ENCODE measurements at regions not wholly inside any gene's neighbourhood (a gene's known extent, or its start where the extent isn't known, plus 50 kb on each side); places are given as distances from the start of the nearest gene placed in this dataset.
"Not testable (repeated sequence)": the region's sequence is repeated elsewhere in the genome, so short reads cannot be mapped to it uniquely, and the experiment has no call there.

GRCh38 chr9:26789959-26790358, 102.6 kb downstream of the CAAP1 start:
- no peak for DNase-seq

GRCh38 chr9:26786564-26786963, 106.0 kb downstream of the CAAP1 start:
- no peak for DNase-seq

GRCh38 chr9:26782899-26783298, 109.7 kb downstream of the CAAP1 start:
- DNase-seq, result no peak

- no peak for DNase-seq
Observed at GRCh38 chr9:26781906-26782305, 110.7 kb downstream of the CAAP1 start.

GRCh38 chr9:26780307-26780706, 112.3 kb downstream of the CAAP1 start:
- not testable (repeated sequence) for DNase-seq

- no peak for DNase-seq
Observed at GRCh38 chr9:26779062-26779461, 113.5 kb downstream of the CAAP1 start.

- DNase-seq, result no peak
Observed at GRCh38 chr9:26775391-26775790, 117.2 kb downstream of the CAAP1 start.

DNA sequence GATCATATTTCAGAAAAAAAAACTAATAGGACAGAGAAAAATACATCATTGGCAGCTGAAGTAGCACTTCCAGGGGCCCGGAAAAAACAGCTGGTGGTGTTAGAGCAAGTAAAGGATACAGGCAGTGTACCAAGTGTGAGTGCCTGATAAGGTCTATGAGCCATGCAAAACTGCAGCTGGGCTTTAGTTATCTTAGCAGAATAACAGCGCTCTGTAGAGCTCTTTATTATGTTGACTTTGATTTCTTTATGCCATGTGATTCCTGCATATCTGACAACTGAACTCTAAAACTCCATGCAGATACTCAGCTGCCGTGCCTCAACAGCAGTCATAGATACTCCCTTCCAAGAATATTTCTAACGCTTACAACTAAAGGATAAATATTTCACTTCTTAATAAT, 119.5 kb downstream of the CAAP1 start:
- no peak for DNase-seq

DNA sequence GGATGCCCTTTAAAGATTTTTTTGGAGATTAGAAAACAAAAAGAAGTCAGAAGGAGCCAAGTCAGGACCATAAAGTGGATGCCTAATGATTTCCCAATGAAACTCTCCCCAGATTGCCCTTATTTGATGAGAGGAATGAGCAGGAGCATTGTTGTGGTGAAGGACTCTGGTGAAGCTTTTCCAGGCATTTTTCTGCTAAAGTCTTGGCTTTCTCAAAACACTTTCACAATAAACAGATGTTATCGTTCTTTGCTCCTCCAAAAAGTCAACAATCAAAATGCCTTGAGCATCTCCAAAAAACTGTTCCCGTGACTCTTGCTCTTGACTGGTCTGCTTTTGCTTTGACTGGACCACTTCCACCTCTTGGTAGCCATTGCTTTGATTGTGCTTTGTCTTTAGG, 121.8 kb downstream of the CAAP1 start:
- DNase-seq, result no peak

GRCh38 chr9:26768145-26768544, 124.5 kb downstream of the CAAP1 start:
- DNase-seq, result no peak

- DNase-seq, result no peak
Observed at GRCh38 chr9:26760675-26761074, 131.9 kb downstream of the CAAP1 start.

DNA sequence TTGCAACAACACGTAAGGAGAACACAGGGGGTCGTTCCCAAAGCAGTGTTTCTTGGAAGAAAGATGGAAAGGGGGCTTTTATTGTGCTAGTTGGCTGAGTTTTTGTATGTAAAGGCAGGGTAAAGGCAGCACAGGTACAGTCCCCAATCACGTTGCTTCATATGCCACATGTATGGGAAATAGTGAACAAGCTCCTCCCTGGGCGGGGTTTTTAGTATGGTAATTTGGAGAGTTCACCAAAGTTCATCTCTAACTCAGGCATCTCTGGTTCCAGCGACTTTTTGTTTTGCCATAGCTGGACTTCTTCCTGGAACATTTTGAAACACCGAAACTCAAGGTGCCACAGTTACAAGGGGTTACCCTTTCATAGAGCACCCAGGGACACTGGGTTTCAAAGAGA, 133.9 kb downstream of the CAAP1 start:
- no peak for DNase-seq

DNA sequence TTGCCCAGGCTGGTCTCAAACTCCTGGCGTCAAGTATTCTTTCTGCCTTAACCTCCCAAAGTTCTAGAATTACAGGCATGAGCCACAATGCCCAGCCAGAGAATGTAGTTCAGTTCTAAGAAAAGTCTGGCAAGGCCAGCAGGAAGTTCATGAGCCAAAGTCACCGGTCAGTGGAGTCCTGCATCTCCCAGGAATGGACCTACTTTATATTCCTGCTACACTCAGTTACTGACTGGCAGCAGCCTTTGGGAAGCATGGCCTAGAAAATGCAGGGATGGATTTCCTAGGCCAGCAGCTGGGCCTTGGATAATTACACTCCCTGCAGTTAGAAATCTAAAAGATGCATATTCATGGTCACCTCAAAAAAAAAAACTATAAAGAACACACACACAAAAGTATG, 135.7 kb downstream of the CAAP1 start:
- no peak for DNase-seq

DNA sequence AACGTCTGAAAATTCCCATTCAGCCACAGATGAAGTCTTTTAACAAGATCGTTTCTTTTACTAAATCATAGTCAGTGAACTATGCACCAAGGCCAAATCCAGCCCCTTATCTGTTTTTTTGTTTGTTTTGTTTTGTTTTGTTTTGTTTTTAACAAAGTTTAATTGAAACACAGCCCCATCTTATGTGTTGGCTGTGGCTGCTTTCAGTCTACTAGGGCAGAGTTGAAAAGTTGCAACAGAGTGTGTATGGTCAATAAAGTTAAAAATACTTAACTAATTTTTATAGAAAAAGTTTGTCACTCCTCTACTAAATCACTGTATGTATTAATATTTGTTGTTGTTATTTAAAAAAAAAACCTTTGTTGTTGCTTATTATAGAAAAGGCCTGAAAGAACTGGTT, 137.1 kb downstream of the CAAP1 start:
- DNase-seq, result no peak

DNA sequence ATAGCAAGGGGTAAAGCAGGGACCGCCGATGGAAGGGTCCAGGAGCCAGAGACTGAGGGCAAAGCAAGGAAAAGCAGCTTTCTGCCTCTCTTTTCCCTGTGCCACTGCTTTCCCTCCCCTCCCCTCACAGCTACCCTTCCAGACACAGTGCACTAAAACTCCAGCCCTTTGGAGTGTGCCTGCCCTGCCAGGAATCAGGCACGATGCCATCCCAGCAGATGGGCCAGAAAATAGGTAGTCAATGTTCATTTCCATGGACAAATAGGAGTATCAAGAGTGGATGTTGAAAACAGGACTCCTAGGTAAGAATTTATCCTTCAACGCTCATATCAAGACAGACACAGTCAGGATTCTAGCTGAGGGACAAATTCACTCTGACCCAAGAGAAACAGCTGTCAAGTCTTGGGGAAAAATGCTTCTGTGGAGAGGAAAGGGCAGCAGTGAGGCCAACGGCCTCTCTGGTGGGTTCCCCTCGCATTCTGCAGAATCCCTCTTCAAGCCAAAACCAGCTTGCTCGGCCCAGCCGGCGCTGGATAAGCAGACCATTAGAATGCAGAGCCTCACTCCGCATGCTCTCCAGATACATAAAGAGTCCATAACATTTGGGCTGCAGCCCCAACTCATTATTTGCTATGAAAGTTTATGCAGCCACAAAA, 138.0 kb downstream of the CAAP1 start:
- DNase-seq, result no peak

GRCh38 chr9:26753971-26754370, 138.6 kb downstream of the CAAP1 start:
- DNase-seq, result no peak

DNA sequence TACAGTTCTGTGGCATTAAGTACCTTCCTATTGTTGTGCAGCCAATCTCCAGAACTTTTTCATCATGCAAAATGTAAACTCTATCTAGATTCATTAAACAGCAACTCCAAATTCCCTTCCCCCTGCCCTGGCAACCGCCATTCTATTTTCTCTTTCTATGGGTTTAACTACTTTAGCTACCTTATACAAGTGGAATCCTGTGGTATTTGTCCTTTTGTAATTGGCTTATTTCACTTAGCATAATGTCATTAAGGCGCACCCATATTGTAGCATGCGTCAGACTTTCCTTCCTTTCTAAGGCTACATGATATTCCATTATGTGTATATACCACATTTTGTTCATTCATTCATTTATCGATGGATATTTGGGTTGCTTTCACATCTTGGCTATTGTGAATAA, 142.4 kb downstream of the CAAP1 start:
- DNase-seq, result no peak

- DNase-seq, result no peak
Observed at GRCh38 chr9:26748449-26749058, 144.0 kb downstream of the CAAP1 start.

DNA sequence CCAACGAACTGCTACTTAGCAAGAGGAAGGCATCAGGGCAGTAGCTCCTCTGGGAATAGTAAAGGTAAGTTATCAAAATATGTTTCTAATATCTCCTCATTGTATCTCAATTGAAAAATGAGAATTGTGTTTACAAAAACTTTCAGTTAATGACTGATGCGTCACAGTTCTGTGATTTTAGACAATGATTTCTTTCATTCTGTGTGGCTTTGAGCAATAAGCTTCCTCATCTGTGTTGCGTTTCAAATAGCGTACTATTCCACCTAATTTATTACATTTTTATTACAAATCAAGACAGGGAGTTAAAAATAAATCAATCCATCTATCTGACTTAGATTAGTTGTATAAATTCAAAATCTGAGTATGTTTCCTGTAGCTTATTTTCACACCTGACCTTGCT, 145.0 kb downstream of the CAAP1 start:
- no peak for DNase-seq

GRCh38 chr9:26746357-26747072, 146.1 kb downstream of the CAAP1 start:
- DNase-seq, result no peak

- DNase-seq, result no peak
Observed at GRCh38 chr9:26745111-26745510, 147.5 kb downstream of the CAAP1 start.

DNA sequence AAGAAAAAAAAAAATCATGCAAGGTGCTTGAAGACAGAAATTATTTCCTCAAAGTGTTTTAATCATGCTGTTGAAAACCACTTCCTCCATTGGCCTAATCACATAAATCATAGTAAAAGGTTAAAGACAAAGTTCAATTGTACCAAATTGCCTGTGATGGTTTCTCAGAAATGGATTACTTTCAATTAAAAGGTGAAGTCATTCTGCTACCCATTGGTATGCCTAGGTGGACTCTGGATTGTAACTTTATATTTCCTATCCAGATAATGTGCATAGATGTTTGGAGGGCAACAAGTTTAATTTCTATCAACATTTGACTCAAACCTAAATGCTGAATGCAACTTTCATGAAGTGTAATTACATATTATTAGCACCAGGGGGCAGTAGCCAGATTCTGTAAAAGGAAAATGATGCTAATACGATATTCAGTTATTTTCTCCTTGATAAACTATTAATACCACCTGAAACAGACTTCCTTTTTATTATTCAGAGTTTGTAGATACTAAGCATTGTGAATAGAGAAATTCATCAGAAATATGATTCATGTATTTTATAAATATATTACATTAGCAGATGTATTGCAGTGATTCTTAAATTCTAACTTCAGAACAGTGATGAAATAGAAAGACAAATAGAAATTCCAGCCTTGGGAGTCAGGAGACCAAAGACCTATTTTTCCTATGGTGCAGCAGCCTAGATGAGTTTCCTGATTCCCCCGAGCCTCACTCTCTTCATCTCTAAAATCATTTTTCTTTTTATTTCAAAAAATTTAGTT, 148.2 kb downstream of the CAAP1 start:
- DNase-seq, result peak; percentile 14

GRCh38 chr9:26742828-26743476, 149.7 kb downstream of the CAAP1 start:
- no peak for DNase-seq
